ENCODE measurements at regions not wholly inside any gene's neighbourhood (a gene's known extent, or its start where the extent isn't known, plus 50 kb on each side); places are given as distances from the start of the nearest gene placed in this dataset.

DNA sequence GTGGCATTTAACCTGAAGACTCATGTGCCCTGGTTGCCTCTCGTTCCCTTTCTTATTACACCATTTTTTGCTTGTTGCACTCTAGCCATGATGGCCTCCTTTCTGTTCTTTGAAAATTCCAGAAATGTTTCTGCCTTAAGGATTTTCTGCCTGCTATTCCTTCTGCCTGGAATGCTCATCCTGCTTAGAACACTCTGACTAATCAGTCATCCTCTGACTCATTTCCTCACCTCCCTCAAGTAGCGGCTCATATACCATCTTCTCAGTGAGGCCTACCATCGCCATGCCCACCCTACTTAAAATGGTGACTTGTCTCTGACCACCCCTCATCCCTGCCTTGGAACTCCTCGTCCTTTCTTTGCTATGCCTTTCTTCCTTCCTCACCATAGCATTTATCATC lies 68.8 kb downstream of the KIF4B start:
- no peak for TF ChIP-seq POLR2AphosphoS5 (IDR thresholded peaks at IDR 0.05; ENCODE audit: low read depth, low read length)
- TF ChIP-seq SIN3A (IDR thresholded peaks at IDR 0.05; ENCODE audit: borderline replicate concordance, insufficient read depth, low read length): no peak
